CD4-positive, CD25-positive, alpha-beta regulatory T cell (primary cell): ENCODE measurements at regions not wholly inside any gene's neighbourhood (a gene's known extent, or its start where the extent isn't known, plus 50 kb on each side); places are given as distances from the start of the nearest gene placed in this dataset.
A peak's percentile ranks its signal among the peaks of the same experiment; 100 is the strongest.

Experiments used
- ATAC-seq, 2 donors: fragments of 150-1000 bp; cut with Tn5 transposase; one replicate each; pipeline ENCODE4 v1.10.0; 2021; ENCODE audit warnings: low read depth in 2 of 2, moderate number of reproducible peaks in 2 of 2, moderate library complexity in 1 of 2
- DNase-seq, 3 donors: peaks; one replicate each; pipeline versions ENCODE4 v3.0.0 to v3.0.0-alpha.2; 2012 to 2022; ENCODE audit warnings: mixed read lengths in 1 of 3
- H3K27ac ChIP-seq: one replicate; pipeline ENCODE4 v1.7.0; 2013; ENCODE audit warnings: mild to moderate bottlenecking, low read length; ENCODE audit not compliant: insufficient read depth, poor library complexity, severe bottlenecking
- H3K27me3 ChIP-seq: one replicate; pipeline ENCODE4 v1.7.0; 2013; ENCODE audit warnings: low read length; ENCODE audit not compliant: control insufficient read depth, insufficient read depth
- H3K36me3 ChIP-seq: one replicate; pipeline ENCODE4 v1.7.0; 2013; ENCODE audit warnings: mild to moderate bottlenecking, low read length, moderate library complexity; ENCODE audit not compliant: control insufficient read depth, insufficient read depth
- H3K4me1 ChIP-seq: 2 replicates; pipeline ENCODE4 v1.7.0; 2013; ENCODE audit warnings: mild to moderate bottlenecking, low read length; ENCODE audit not compliant: insufficient read depth, control insufficient read depth, poor library complexity, severe bottlenecking
- H3K4me3 ChIP-seq: one replicate; pipeline ENCODE4 v1.7.0; 2013; ENCODE audit warnings: low read depth, mild to moderate bottlenecking, low read length, moderate library complexity
- H3K9me3 ChIP-seq, 2 experiments: 1 replicate in 1 of 2; 2 replicates in 1 of 2; pipeline ENCODE4 v1.7.0; 2013; ENCODE audit warnings: low read length in 2 of 2, mild to moderate bottlenecking in 1 of 2, moderate library complexity in 1 of 2; ENCODE audit not compliant: control insufficient read depth in 2 of 2
- H3K27ac Mint-ChIP-seq, 3 donors: one replicate each; pipeline ENCODE4 v1.8.0; 2020 to 2022; ENCODE audit warnings: mild to moderate bottlenecking in 3 of 3, mixed read lengths in 3 of 3, moderate library complexity in 2 of 3
- H3K27me3 Mint-ChIP-seq: one replicate; pipeline ENCODE4 v1.8.0; 2022; ENCODE audit warnings: mild to moderate bottlenecking, mixed read lengths
- H3K36me3 Mint-ChIP-seq: one replicate; pipeline ENCODE4 v1.8.0; 2020; ENCODE audit warnings: mixed read lengths
- H3K4me1 Mint-ChIP-seq, 4 donors: one replicate each; pipeline ENCODE4 v1.8.0; 2020 to 2022; ENCODE audit warnings: mixed read lengths in 4 of 4, mild to moderate bottlenecking in 1 of 4
- H3K4me3 Mint-ChIP-seq, 4 donors: one replicate each; pipeline ENCODE4 v1.8.0; 2020 to 2022; ENCODE audit warnings: mild to moderate bottlenecking in 4 of 4, mixed read lengths in 4 of 4, moderate library complexity in 3 of 4
- H3K9me3 Mint-ChIP-seq, 7 donors: one replicate each; pipeline ENCODE4 v1.8.0; 2020 to 2022; ENCODE audit warnings: mixed read lengths in 7 of 7, mild to moderate bottlenecking in 3 of 7, moderate library complexity in 2 of 7

DNA sequence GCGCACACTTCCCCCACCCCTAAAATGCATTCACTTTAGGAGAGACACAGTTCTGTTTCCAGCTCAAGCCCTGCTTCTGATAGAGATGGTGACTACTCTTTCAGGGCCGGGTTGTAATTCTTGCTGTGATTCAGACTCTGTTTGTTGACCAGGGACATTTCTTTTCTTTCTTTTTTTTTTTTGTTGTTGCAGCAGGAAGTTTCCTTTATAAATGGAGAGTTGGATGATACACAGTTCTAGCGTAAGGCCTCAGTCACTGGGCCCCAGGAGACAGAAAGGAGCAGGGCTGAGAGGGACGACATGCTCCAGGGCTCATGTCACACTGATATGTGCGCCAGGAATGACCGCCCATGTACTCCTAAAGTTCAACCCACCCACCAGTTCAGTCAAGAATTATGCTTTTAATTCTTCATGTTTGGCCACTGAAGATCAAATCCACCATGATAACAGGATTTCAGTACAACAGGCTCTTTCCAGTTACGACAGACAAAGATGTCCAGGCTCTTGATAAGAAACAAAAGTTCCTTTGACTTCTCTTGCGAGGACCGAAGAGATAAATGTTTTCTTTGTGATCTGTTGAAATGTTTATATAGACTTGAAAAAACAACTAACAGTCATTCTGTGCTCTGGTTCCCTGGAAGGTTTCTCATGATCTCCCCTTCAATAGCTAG, 142.5 kb downstream of the CD164 start:
- ATAC-seq, result no peak
- DNase-seq, result no peak

DNA sequence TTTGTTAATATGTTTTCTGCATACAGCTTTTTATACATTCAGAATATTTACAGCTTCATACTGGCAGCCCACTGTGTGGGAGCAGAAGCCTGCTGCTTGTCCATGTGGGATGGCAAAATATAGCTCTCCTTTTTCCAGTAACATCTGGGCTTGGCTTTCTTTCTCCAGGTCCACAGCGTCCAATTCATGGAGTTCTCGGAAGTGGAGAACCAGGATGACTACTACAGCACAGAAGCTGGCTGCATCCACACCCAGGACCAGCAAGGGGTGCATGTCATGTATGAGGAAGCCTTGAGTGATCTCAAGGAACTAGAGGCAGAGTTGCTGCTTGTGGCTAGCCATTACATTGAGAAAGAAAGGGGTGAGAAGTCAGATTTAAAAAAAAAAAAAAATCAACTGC, 143.1 kb downstream of the CD164 start:
- ATAC-seq (no peak), DNase-seq (no peak)
- Mint-ChIP-seq H3K4me1 (peaks cover 4 to 11% (median 8%) of the 10 kb centered on the region in 4 donors), H3K4me3 (no peak overlapping the region), H3K27me3 (peaks cover 6% of the 10 kb centered on the region), H3K27ac (no peak overlapping the region), H3K9me3 (peaks cover 0 to 4% (median 2%) of the 10 kb centered on the region in 7 donors), H3K36me3 (no peaks in the 10 kb centered on the region)
- Histone ChIP-seq H3K27me3 (no peaks in the 10 kb centered on the region), H3K36me3 (no peaks in the 10 kb centered on the region), H3K9me3 (no peaks in the 10 kb centered on the region), H3K27ac (no peak overlapping the region), H3K4me1 (no peaks in the 10 kb centered on the region), H3K4me3 (no peak overlapping the region)

More for the DNA sequence above, 142.5 kb downstream of the CD164 start:
- Mint-ChIP-seq H3K27ac (no peak overlapping the region), H3K27me3 (peaks cover 6% of the 10 kb centered on the region), H3K4me1 (peaks cover 4 to 12% (median 8%) of the 10 kb centered on the region in 4 donors), H3K9me3 (peaks cover 0 to 2% (median 0%) of the 10 kb centered on the region in 7 donors), H3K4me3 (no peak overlapping the region), H3K36me3 (no peaks in the 10 kb centered on the region)
- Histone ChIP-seq H3K36me3 (no peaks in the 10 kb centered on the region), H3K4me3 (no peak overlapping the region), H3K9me3 (no peaks in the 10 kb centered on the region), H3K4me1 (no peaks in the 10 kb centered on the region), H3K27me3 (no peaks in the 10 kb centered on the region), H3K27ac (no peak overlapping the region)

DNA sequence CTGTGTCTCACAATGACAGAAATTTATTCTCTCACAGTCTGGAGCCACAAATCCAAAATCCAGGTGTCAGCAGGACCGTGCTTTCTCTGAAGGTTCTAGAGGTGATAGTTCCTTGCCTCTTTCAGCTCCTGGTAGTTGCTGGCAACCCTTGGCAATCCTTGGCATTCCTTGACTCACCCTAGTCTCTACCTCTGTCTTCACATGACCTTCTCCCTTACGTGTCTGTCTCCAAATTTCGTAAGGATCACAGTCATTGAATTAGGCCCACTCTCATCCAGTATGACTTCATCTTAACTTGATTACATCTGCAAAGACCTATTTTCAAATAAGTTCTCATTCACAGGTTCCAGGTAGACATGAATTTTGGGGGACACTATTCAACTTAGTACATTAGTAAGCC, 143.1 kb downstream of the CEP57L1 start:
- no peaks in the 10 kb centered on the region for H3K4me1 ChIP-seq
- ATAC-seq (no peak), DNase-seq (no peak)
- Mint-ChIP-seq H3K27ac (no peak overlapping the region), H3K4me1 (peaks cover 4 to 11% (median 8%) of the 10 kb centered on the region in 4 donors), H3K36me3 (no peaks in the 10 kb centered on the region), H3K9me3 (peaks cover 0 to 4% (median under 1%) of the 10 kb centered on the region in 7 donors), H3K27me3 (peaks cover 6% of the 10 kb centered on the region), H3K4me3 (no peak overlapping the region)
- no peaks in the 10 kb centered on the region for H3K27me3 ChIP-seq
- H3K36me3 ChIP-seq, result no peaks in the 10 kb centered on the region
- no peak overlapping the region for H3K27ac ChIP-seq
- H3K9me3 ChIP-seq, result no peaks in the 10 kb centered on the region
- no peak overlapping the region for H3K4me3 ChIP-seq

DNA sequence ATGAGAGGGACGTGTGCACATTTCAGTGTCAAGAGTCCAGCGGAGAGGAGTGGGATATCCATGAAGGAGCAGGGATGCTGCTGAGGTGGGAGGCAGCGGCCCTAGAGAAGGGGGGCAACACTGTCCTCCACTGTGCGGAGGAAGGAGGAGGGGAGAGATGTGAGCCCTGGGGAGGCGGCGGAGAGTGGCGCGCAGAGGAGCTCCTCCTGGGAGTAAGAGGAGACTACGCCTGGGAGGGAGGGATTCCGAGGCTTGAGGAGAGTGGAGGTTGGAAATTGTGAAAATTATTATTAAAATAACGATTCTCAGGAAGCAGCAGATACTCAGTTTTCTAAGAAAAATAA, 142.7 kb downstream of the CEP57L1 start:
- no peak overlapping the region for H3K27ac ChIP-seq

DNA sequence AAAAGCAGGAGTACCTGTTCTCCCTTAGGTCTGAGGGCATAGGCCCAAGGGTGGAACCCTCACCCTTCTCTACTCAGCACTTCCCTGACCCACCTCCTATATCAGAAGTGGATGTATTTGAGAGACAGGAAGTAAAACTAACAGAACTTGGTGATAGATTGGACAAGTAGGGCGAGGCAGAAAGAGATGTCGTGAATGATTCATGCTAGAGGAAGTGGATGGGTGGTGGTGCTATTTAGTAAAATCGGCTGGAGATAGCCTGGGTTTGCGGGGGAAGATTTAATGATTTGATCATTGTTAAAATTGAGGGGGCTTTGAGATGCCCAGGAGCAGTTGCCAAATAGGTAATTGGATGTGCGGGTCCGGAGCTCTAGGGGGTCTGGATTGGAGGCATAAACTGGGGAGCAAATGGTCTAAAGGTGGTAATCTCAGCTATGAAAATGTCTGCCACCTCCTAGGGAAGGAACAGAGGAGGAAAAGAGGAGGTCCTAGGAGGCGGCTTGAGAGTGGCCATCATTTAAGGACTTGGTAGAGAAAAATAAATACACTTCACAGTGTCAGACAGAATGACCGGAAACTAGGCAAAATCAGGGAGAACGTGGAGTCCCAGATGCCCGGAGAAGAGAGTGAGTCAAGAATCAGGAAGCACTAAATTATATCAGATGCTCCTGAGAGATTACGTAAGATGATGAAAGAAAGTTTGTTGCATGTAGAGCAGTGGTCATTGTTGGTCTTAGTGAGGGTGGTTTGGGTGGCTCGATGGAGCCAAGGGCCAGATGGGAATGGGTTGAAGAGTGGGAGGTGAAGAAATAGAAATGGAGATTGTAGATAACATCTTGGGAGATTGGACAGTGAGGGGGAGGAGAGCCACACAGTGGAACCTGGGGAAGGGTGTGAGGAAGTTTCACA, 142.0 kb downstream of the CEP57L1 start:
- peak overlapping the region in 2 of 4 donors; percentile 24 to 38 for H3K4me3 Mint-ChIP-seq
- peak overlapping the region; percentile 15 to 96 (median 21) for H3K27ac Mint-ChIP-seq
- DNase-seq (peak in 1 of 3 donors; percentile 85), ATAC-seq (peak; percentile 69)
- no peaks in the 10 kb centered on the region for H3K4me1 ChIP-seq
- H3K27me3 ChIP-seq, result no peaks in the 10 kb centered on the region
- no peaks in the 10 kb centered on the region for H3K36me3 ChIP-seq
- peaks cover 7% of the 10 kb centered on the region for H3K27me3 Mint-ChIP-seq
- H3K4me1 Mint-ChIP-seq, result peaks cover 4 to 11% (median 8%) of the 10 kb centered on the region in 4 donors
- no peaks in the 10 kb centered on the region for H3K36me3 Mint-ChIP-seq
- no peak overlapping the region for H3K4me3 ChIP-seq
- H3K27ac ChIP-seq, result no peak overlapping the region
- peaks cover 0 to 3% (median 1%) of the 10 kb centered on the region in 7 donors for H3K9me3 Mint-ChIP-seq
- H3K9me3 ChIP-seq, result no peaks in the 10 kb centered on the region

More for the DNA sequence above, 142.7 kb downstream of the CEP57L1 start:
- H3K36me3 Mint-ChIP-seq, result no peaks in the 10 kb centered on the region
- no peak for ATAC-seq
- no peak overlapping the region for H3K4me3 Mint-ChIP-seq
- H3K27me3 Mint-ChIP-seq, result peaks cover 6% of the 10 kb centered on the region
- no peaks in the 10 kb centered on the region for H3K9me3 ChIP-seq
- peaks cover 4 to 11% (median 8%) of the 10 kb centered on the region in 4 donors for H3K4me1 Mint-ChIP-seq
- no peak for DNase-seq
- H3K36me3 ChIP-seq, result no peaks in the 10 kb centered on the region
- H3K27me3 ChIP-seq, result no peaks in the 10 kb centered on the region
- H3K9me3 Mint-ChIP-seq, result peaks cover 0 to 3% (median 0%) of the 10 kb centered on the region in 7 donors
- no peaks in the 10 kb centered on the region for H3K4me1 ChIP-seq
- peak overlapping the region in 2 of 3 donors; percentile 15 to 44 for H3K27ac Mint-ChIP-seq
- H3K4me3 ChIP-seq, result no peak overlapping the region

DNA sequence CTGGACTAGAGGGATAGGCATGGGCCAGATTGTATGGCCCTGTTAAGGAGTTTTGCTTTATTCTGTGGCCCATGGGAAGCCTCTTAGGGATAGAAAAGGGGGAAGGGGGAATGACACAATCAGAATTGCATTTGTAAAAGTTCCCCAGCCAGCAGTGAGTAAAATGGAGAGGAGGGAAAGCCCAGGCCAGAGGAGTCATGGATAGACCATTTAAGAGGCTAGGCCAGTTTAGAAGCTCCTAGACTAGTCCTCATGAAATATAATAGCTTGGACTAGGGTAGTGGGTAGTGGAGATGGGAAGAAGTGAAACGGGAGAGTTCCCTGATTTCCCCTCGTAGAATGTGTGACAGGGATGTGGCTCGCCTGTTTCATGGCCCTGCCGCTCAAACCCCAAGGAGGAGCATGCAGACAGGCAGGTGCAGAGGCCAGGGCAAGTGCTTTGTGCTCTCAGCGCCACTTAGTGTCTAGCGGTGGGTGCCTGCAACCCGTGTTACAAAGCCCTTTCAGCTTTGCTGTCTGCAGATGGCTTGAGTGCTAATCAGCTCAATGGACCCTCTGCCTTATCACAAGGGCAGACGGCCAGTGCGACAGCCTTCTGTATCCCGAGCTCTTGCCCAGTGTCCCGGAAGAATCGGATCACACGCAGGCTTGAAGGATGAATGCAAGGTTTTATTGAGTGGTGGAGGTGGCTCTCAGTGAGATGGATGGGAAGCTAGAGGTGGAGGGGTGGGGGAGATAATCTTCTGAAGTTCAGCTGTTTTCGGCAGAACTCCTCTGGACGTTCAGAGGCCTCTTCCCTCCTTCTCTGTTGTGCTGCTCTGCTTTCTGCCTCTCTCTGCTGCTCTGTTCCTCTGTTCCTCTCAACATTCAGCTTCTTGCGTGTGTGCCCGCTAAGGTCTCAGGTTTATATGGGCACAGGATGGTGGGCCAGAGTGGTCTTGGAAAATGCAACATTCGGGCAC, 141.1 kb downstream of the CEP57L1 start:
- Mint-ChIP-seq H3K36me3 (no peaks in the 10 kb centered on the region), H3K9me3 (peaks cover 0 to 5% (median 2%) of the 10 kb centered on the region in 7 donors), H3K4me3 (peak overlapping the region in 2 of 4 donors; percentile 38 to 58), H3K27me3 (peaks cover 12% of the 10 kb centered on the region), H3K4me1 (peaks cover 4 to 11% (median 8%) of the 10 kb centered on the region in 4 donors), H3K27ac (peak overlapping the region; percentile 21 to 88 (median 36))
- Histone ChIP-seq H3K4me1 (no peaks in the 10 kb centered on the region), H3K36me3 (no peaks in the 10 kb centered on the region), H3K9me3 (no peaks in the 10 kb centered on the region), H3K4me3 (no peak overlapping the region), H3K27me3 (no peaks in the 10 kb centered on the region), H3K27ac (no peak overlapping the region)
- ATAC-seq (peak; percentile 67 to 72), DNase-seq (peak in 1 of 3 donors; percentile 64)

DNA sequence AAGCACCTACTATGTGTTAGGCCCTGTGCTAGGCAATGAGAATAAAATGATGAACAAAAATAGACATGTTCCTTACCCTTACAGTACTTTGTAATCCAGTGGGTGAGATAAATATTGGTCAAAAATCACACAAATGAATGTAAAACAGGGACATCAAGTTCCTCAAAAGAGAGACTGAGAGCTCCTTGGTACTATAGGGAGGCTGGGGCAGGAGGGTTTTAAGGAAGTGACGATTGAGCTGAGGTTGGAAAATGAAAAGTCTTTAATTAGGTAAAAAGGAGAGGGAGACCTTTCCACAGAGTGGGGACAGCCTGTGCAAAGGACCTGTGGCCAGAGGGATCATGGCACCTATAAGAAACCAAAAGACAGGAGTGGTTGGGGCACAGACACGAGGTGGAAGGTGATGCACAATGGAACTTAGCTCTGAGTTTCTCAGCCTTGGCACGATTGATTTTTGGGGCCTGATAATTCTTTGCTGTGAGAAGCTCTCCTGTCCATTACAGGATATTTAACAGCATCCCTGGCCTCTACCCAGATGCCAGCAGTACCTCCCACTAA, 140.3 kb downstream of the CEP57L1 start:
- Histone ChIP-seq H3K4me3 (no peak overlapping the region), H3K36me3 (no peaks in the 10 kb centered on the region), H3K9me3 (no peaks in the 10 kb centered on the region), H3K27ac (no peak overlapping the region), H3K27me3 (peaks cover 3% of the 10 kb centered on the region), H3K4me1 (no peaks in the 10 kb centered on the region)
- peaks cover 10% of the 10 kb centered on the region for H3K27me3 Mint-ChIP-seq
- H3K9me3 Mint-ChIP-seq, result peaks cover 0 to 5% (median 2%) of the 10 kb centered on the region in 7 donors
- ATAC-seq, result no peak
- peak overlapping the region in 1 of 3 donors; percentile 36 for H3K27ac Mint-ChIP-seq
- H3K36me3 Mint-ChIP-seq, result no peaks in the 10 kb centered on the region
- peaks cover 4 to 11% (median 8%) of the 10 kb centered on the region in 4 donors for H3K4me1 Mint-ChIP-seq
- DNase-seq, result no peak
- H3K4me3 Mint-ChIP-seq, result no peak overlapping the region
